HG02763 (cell line): ENCODE measurements at regions not wholly inside any gene's neighbourhood (a gene's known extent, or its start where the extent isn't known, plus 50 kb on each side); places are given as distances from the start of the nearest gene placed in this dataset.
"Not testable (repeated sequence)": the region's sequence is repeated elsewhere in the genome, so short reads cannot be mapped to it uniquely, and the experiment has no call there.

Experiments
- ATAC-seq: cut with Tn5 transposase; IDR thresholded peaks from one replicate; pipeline ENCODE4 v1.9.1; 2021; ENCODE audit warnings: mild to moderate bottlenecking, moderate library complexity; ENCODE audit not compliant: unreplicated experiment

- ATAC-seq: no peak
Measured at GRCh38 chrX:117843749-117844148, 272.9 kb downstream of the KLHL13 start.

- no peak for ATAC-seq
Measured at GRCh38 chrX:117840645-117841044, 276.0 kb downstream of the KLHL13 start.

GRCh38 chrX:117839544-117839943, 277.1 kb downstream of the KLHL13 start:
- no peak for ATAC-seq

GRCh38 chrX:117838581-117839331, 277.9 kb downstream of the KLHL13 start:
- ATAC-seq: no peak

- ATAC-seq: no peak
Measured at GRCh38 chrX:117835034-117835433, 281.6 kb downstream of the KLHL13 start.

GRCh38 chrX:117834076-117834475, 282.5 kb downstream of the KLHL13 start:
- no peak for ATAC-seq

- not testable (repeated sequence) for ATAC-seq
Measured at GRCh38 chrX:117821472-117821871, 295.1 kb downstream of the KLHL13 start.

GRCh38 chrX:117808426-117808825, 308.2 kb downstream of the KLHL13 start:
- no peak for ATAC-seq

GRCh38 chrX:117803463-117803862, 313.1 kb downstream of the KLHL13 start:
- ATAC-seq: no peak

- ATAC-seq: no peak
Measured at GRCh38 chrX:117788339-117788738, 328.3 kb downstream of the KLHL13 start.

- ATAC-seq: no peak
Measured at GRCh38 chrX:117771384-117771783, 345.2 kb downstream of the KLHL13 start.

GRCh38 chrX:117768861-117769604, 347.6 kb downstream of the KLHL13 start:
- ATAC-seq: no peak

- ATAC-seq: no peak
Measured at GRCh38 chrX:117765211-117765610, 351.4 kb downstream of the KLHL13 start.

GRCh38 chrX:117752745-117753144, 363.9 kb downstream of the KLHL13 start:
- no peak for ATAC-seq

GRCh38 chrX:117751155-117751554, 365.5 kb downstream of the KLHL13 start:
- ATAC-seq: no peak

- no peak for ATAC-seq
Measured at GRCh38 chrX:117744958-117745357, 371.7 kb downstream of the KLHL13 start.

- ATAC-seq: no peak
Measured at GRCh38 chrX:117743469-117744251, 372.9 kb downstream of the KLHL13 start.

GRCh38 chrX:117713411-117713810, 403.2 kb downstream of the KLHL13 start:
- ATAC-seq: no peak

- no peak for ATAC-seq
Measured at GRCh38 chrX:117711782-117712181, 404.8 kb downstream of the KLHL13 start.

GRCh38 chrX:117707948-117708743, 408.5 kb downstream of the KLHL13 start:
- ATAC-seq: no peak

- ATAC-seq: no peak
Measured at GRCh38 chrX:117701050-117701449, 415.6 kb downstream of the KLHL13 start.
